Uterus (tissue), 2 donors: ENCODE measurements at regions not wholly inside any gene's neighbourhood (a gene's known extent, or its start where the extent isn't known, plus 50 kb on each side); places are given as distances from the start of the nearest gene placed in this dataset.

Experiments used
- POLR2A ChIP-seq, 2 donors: fragments of 450-650 bp; IDR thresholded peaks; one replicate each; pipeline ENCODE4 v1.6.1; 2016; ENCODE audit warnings: antibody characterized with exemption in 2 of 2, mild to moderate bottlenecking in 1 of 2, moderate library complexity in 1 of 2
- TF ChIP-seq, protein P1 (sequence below), 4 experiments: fragments of 200-600 bp in 2 of 4; fragments of 450-650 bp in 2 of 4; sonication (generic) in 2 of 4; IDR thresholded peaks; one replicate each; pipeline ENCODE4 v1.5.1; 2016 to 2019; ENCODE audit warnings: antibody characterized with exemption in 4 of 4, mild to moderate bottlenecking in 2 of 4, moderate library complexity in 1 of 4

DNA sequence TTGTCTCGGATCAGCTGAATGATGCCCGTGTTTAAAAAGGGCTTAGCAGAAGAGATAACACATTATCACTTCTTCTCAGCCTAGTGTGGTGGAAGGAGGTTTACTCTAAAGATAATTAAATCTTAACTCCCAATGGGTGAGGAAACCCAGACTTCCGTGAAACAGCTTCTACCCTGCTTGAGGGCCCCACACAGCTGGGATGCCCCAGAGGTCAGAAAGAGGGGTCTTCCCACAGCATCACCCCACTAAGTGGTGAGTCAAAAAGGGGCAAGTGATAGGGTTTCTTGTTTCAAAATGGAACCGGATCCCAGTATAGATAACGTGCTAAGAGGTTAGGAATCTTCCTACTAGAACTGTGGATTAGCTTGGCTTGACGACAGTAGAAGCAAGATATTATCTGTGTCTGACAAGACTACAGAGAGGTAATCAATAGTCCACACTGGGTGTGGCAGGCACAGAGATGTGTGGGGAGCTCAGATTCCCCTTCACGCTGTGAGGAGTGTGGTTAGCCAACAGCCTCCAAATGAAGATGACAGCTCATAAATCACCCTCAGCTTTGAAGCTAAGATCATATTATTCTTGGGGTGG is 129.6 kb upstream of the COPS8 start:
- TF ChIP-seq, protein P1, sequence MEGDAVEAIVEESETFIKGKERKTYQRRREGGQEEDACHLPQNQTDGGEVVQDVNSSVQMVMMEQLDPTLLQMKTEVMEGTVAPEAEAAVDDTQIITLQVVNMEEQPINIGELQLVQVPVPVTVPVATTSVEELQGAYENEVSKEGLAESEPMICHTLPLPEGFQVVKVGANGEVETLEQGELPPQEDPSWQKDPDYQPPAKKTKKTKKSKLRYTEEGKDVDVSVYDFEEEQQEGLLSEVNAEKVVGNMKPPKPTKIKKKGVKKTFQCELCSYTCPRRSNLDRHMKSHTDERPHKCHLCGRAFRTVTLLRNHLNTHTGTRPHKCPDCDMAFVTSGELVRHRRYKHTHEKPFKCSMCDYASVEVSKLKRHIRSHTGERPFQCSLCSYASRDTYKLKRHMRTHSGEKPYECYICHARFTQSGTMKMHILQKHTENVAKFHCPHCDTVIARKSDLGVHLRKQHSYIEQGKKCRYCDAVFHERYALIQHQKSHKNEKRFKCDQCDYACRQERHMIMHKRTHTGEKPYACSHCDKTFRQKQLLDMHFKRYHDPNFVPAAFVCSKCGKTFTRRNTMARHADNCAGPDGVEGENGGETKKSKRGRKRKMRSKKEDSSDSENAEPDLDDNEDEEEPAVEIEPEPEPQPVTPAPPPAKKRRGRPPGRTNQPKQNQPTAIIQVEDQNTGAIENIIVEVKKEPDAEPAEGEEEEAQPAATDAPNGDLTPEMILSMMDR (IDR thresholded peaks at IDR 0.05) = no peak
- no peak for TF ChIP-seq POLR2A (IDR thresholded peaks at IDR 0.05)
